HepG2 (cell line): ENCODE measurements at regions not wholly inside any gene's neighbourhood (a gene's known extent, or its start where the extent isn't known, plus 50 kb on each side); places are given as distances from the start of the nearest gene placed in this dataset.

ENCODE experiments used
- ARID2 ChIP-seq: sonication (generic); formaldehyde crosslinking; IDR thresholded peaks from 2 replicates; pipeline ENCODE4 v1.8.1; 2022; ENCODE audit warnings: mild to moderate bottlenecking, missing genetic modification reagents, borderline replicate concordance
- CEBPG ChIP-seq: IDR thresholded peaks from 2 replicates; pipeline ENCODE4 v1.6.1; 2016
- ELF3 ChIP-seq: IDR thresholded peaks from 2 replicates; pipeline ENCODE4 v1.6.1; 2016; ENCODE audit warnings: missing genetic modification reagents, missing compliant biosample characterization
- MED13 ChIP-seq: sonication (generic); formaldehyde crosslinking; IDR thresholded peaks from 2 replicates; pipeline ENCODE4 v1.5.0; 2020; ENCODE audit warnings: missing genetic modification reagents
- MTA1 ChIP-seq: sonication (generic); formaldehyde crosslinking; IDR thresholded peaks from 2 replicates; pipeline ENCODE4 v1.4.0; 2020; ENCODE audit warnings: missing genetic modification reagents, mild to moderate bottlenecking, borderline replicate concordance
- NR1H2 ChIP-seq: sonication (generic); formaldehyde crosslinking; IDR thresholded peaks from 2 replicates; pipeline ENCODE4 v1.8.1; 2022; ENCODE audit warnings: low read depth, missing genetic modification reagents, borderline replicate concordance
- NR2F2 ChIP-seq: IDR thresholded peaks from 2 replicates; pipeline ENCODE4 v1.6.1; 2012; ENCODE audit warnings: low read depth, inconsistent platforms, borderline replicate concordance
- SOX13 ChIP-seq, 3 experiments: fragments of 450-650 bp in 1 of 3; sonication (generic) in 1 of 3; formaldehyde crosslinking in 1 of 3; IDR thresholded peaks in 2 of 3; conservative IDR thresholded peaks in 1 of 3; 2 replicates each; pipeline versions ENCODE4 v1.5.0 to v1.6.1; 2016 to 2020; ENCODE audit warnings: antibody characterized with exemption in 1 of 3, mild to moderate bottlenecking in 1 of 3, missing compliant biosample characterization in 1 of 3, missing genetic modification reagents in 1 of 3, moderate library complexity in 1 of 3
- SOX5 ChIP-seq: IDR thresholded peaks from 2 replicates; pipeline ENCODE4 v1.6.1; 2016; ENCODE audit warnings: borderline replicate concordance
- SUZ12 ChIP-seq: fragments of 150-350 bp; IDR thresholded peaks from 2 replicates; pipeline ENCODE4 v1.6.1; 2014; ENCODE audit warnings: low read depth, low read length
- ZNF143 ChIP-seq: sonication (generic); formaldehyde crosslinking; IDR thresholded peaks from 2 replicates; pipeline ENCODE4 v1.4.0; 2020; ENCODE audit warnings: missing genetic modification reagents
- ZNF570 ChIP-seq: sonication (generic); formaldehyde crosslinking; IDR thresholded peaks from 2 replicates; pipeline ENCODE4 v1.4.0; 2020; ENCODE audit warnings: mild to moderate bottlenecking, missing genetic modification reagents, borderline replicate concordance
- ZNF572 ChIP-seq: sonication (generic); formaldehyde crosslinking; IDR thresholded peaks from 2 replicates; pipeline ENCODE4 v1.5.1; 2020; ENCODE audit warnings: mild to moderate bottlenecking, missing genetic modification reagents
- ZNF75D ChIP-seq: sonication (generic); formaldehyde crosslinking; IDR thresholded peaks from 2 replicates; pipeline ENCODE4 v1.8.1; 2023; ENCODE audit warnings: missing genetic modification reagents, mild to moderate bottlenecking, borderline replicate concordance
- ZNF879 ChIP-seq: sonication (generic); formaldehyde crosslinking; IDR thresholded peaks from 2 replicates; pipeline ENCODE4 v1.8.1; 2023; ENCODE audit warnings: missing genetic modification reagents
- TF ChIP-seq, protein P1 (sequence below): sonication (generic); formaldehyde crosslinking; IDR thresholded peaks from 2 replicates; pipeline ENCODE4 v1.5.0; 2020; ENCODE audit warnings: missing genetic modification reagents, mild to moderate bottlenecking, borderline replicate concordance
- TF ChIP-seq, protein P2 (sequence below), 2 experiments: IDR thresholded peaks; 2 replicates each; pipeline ENCODE4 v1.6.1; 2011 to 2012; ENCODE audit warnings: low read length in 2 of 2, borderline replicate concordance in 1 of 2, low read depth in 1 of 2, mild to moderate bottlenecking in 1 of 2, moderate library complexity in 1 of 2

DNA sequence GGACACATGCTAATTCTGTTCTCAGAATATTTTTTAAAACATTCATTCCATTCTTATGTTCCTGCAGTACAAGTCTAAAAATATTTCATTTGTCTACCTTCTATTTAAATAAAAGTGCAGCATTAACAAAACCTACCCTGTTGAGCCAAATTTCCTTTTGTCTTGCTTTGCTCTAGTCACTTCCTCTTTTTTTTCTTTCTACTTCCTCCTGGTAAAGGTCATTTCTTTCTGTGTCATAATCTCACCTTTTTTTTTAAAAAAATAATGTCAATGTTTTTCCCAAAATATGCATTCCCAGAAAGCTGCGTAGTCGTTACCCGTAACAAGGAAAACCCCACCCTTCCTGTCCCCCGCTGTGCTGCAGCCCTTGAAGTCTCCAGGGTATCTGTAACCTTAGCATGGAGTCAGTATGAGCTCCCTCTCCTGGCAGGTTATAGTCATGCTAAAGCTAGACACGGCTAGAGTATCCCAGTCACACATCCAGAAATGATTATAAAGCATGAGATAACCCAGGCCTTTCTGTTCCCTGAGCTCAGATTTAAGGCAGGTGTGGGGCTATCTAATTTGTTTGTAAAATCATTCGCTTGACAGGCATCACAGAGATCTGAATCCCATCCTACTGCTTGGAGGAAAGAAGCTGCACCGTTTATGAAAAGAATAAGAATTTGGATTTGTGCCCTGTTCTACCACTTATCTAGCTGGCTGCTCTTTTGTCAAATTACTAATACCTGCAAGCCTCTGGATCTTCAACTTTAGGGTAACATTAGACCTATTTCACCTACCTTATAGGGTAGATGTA is 51.1 kb upstream of the EED start (continued):
- no peak for TF ChIP-seq MTA1 (CRISPR knock-in tag)
- no peak for TF ChIP-seq ZNF570 (CRISPR knock-in tag)
- TF ChIP-seq, protein P1, sequence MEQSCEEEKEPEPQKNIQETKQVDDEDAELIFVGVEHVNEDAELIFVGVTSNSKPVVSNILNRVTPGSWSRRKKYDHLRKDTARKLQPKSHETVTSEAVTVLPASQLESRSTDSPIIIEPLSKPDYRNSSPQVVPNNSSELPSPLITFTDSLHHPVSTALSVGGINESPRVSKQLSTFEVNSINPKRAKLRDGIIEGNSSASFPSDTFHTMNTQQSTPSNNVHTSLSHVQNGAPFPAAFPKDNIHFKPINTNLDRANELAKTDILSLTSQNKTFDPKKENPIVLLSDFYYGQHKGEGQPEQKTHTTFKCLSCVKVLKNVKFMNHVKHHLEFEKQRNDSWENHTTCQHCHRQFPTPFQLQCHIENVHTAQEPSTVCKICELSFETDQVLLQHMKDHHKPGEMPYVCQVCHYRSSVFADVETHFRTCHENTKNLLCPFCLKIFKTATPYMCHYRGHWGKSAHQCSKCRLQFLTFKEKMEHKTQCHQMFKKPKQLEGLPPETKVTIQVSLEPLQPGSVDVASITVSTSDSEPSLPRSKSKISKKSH, result no peak
- no peak for TF ChIP-seq MED13 (CRISPR knock-in tag)
- TF ChIP-seq ARID2 (CRISPR knock-in tag), result no peak
- TF ChIP-seq SUZ12, result no peak
- TF ChIP-seq, protein P2, sequence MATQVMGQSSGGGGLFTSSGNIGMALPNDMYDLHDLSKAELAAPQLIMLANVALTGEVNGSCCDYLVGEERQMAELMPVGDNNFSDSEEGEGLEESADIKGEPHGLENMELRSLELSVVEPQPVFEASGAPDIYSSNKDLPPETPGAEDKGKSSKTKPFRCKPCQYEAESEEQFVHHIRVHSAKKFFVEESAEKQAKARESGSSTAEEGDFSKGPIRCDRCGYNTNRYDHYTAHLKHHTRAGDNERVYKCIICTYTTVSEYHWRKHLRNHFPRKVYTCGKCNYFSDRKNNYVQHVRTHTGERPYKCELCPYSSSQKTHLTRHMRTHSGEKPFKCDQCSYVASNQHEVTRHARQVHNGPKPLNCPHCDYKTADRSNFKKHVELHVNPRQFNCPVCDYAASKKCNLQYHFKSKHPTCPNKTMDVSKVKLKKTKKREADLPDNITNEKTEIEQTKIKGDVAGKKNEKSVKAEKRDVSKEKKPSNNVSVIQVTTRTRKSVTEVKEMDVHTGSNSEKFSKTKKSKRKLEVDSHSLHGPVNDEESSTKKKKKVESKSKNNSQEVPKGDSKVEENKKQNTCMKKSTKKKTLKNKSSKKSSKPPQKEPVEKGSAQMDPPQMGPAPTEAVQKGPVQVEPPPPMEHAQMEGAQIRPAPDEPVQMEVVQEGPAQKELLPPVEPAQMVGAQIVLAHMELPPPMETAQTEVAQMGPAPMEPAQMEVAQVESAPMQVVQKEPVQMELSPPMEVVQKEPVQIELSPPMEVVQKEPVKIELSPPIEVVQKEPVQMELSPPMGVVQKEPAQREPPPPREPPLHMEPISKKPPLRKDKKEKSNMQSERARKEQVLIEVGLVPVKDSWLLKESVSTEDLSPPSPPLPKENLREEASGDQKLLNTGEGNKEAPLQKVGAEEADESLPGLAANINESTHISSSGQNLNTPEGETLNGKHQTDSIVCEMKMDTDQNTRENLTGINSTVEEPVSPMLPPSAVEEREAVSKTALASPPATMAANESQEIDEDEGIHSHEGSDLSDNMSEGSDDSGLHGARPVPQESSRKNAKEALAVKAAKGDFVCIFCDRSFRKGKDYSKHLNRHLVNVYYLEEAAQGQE (IDR thresholded peaks at IDR 0.05; ENCODE audit: borderline replicate concordance in 1 of 2, low read depth in 1 of 2, low read length in 2 of 2), result no peak
- no peak for TF ChIP-seq NR2F2
- no peak for TF ChIP-seq ZNF879 (CRISPR knock-in tag)
- no peak for TF ChIP-seq ZNF143 (CRISPR knock-in tag)
- TF ChIP-seq SOX5 (CRISPR knock-in tag), result 0 out of 2 replicates have a peak, but pooled peaks have one; percentile 42
- no peak for TF ChIP-seq CEBPG (CRISPR knock-in tag)
- TF ChIP-seq ELF3 (CRISPR knock-in tag), result peak; percentile 77
- TF ChIP-seq ZNF572 (CRISPR knock-in tag), result no peak
- TF ChIP-seq ZNF75D (CRISPR knock-in tag), result no peak
- no peak for TF ChIP-seq SOX13 (IDR thresholded peaks at IDR 0.05)
- 0 out of 4 replicates have a peak, but pooled peaks of 1 of the 2 experiments have one; percentile 29 for TF ChIP-seq SOX13 (CRISPR knock-in tag; conservative IDR thresholded peaks at IDR 0.05 in 1 of 2, IDR thresholded peaks at IDR 0.05 in 1 of 2)
- TF ChIP-seq NR1H2 (CRISPR knock-in tag), result no peak
